ENCODE measurements at regions not wholly inside any gene's neighbourhood (a gene's known extent, or its start where the extent isn't known, plus 50 kb on each side); places are given as distances from the start of the nearest gene placed in this dataset.

DNA sequence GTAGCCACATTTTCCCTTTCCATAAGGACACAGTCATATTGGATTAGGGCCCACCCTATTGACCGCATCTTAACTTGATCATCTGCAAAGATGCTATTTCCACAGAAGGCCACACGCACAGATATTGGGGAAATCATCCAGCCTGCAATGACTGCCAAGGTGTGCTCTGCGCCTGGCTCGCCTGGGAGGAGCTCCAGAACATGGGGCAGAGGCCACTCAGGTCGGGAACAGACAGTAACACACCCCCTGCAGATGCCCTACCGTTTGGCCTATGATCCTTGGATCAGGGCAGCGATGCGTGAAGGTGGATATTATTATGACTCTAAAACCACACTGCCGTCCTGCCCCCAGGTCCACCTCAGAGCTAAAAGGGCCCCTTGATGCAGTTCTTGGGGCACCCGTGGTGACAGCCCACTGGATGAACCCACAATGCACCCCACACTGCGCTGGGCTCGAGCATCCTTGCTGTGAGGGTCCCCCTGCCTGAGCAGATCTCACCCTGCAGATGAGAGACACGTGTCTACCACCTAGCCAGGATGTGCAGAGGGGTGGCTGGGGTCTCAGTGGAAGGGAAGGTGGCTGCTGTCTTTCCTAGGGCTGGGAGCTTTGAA lies 72.9 kb upstream of the ZNF516 start:
- TF ChIP-seq, protein P1, sequence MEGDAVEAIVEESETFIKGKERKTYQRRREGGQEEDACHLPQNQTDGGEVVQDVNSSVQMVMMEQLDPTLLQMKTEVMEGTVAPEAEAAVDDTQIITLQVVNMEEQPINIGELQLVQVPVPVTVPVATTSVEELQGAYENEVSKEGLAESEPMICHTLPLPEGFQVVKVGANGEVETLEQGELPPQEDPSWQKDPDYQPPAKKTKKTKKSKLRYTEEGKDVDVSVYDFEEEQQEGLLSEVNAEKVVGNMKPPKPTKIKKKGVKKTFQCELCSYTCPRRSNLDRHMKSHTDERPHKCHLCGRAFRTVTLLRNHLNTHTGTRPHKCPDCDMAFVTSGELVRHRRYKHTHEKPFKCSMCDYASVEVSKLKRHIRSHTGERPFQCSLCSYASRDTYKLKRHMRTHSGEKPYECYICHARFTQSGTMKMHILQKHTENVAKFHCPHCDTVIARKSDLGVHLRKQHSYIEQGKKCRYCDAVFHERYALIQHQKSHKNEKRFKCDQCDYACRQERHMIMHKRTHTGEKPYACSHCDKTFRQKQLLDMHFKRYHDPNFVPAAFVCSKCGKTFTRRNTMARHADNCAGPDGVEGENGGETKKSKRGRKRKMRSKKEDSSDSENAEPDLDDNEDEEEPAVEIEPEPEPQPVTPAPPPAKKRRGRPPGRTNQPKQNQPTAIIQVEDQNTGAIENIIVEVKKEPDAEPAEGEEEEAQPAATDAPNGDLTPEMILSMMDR (conservative IDR thresholded peaks at IDR 0.05; ENCODE audit: low read depth, low read length): no peak
- TF ChIP-seq EZH2 (IDR thresholded peaks at IDR 0.05; ENCODE audit: low read length, unreplicated experiment): no peak
- TF ChIP-seq EZH2phosphoT487 (IDR thresholded peaks at IDR 0.05; ENCODE audit: borderline replicate concordance, low read length): no peak
